ENCODE measurements at regions not wholly inside any gene's neighbourhood (a gene's known extent, or its start where the extent isn't known, plus 50 kb on each side); places are given as distances from the start of the nearest gene placed in this dataset.

DNA sequence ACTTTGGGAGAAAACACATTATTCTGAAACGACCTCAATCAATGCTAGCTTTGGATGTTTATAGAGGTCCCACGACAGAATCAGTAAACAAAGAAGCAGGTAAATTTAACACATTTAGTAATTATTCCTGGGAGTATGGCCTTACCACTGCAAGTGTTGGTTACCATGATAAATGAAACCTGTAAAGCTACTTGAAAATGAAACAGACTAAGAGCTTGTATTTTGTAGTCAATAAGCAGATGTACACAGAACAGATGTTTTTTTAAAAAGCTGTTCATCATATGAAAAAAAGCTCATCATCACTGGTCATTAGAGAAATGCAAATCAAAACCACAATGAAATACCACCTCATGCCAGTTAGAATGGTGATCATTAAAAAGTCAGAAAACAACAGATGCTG, 295.3 kb upstream of the XYLT1 start:
- TF ChIP-seq, protein P1, sequence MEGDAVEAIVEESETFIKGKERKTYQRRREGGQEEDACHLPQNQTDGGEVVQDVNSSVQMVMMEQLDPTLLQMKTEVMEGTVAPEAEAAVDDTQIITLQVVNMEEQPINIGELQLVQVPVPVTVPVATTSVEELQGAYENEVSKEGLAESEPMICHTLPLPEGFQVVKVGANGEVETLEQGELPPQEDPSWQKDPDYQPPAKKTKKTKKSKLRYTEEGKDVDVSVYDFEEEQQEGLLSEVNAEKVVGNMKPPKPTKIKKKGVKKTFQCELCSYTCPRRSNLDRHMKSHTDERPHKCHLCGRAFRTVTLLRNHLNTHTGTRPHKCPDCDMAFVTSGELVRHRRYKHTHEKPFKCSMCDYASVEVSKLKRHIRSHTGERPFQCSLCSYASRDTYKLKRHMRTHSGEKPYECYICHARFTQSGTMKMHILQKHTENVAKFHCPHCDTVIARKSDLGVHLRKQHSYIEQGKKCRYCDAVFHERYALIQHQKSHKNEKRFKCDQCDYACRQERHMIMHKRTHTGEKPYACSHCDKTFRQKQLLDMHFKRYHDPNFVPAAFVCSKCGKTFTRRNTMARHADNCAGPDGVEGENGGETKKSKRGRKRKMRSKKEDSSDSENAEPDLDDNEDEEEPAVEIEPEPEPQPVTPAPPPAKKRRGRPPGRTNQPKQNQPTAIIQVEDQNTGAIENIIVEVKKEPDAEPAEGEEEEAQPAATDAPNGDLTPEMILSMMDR (IDR thresholded peaks at IDR 0.05 in 8 of 11, conservative IDR thresholded peaks at IDR 0.05 in 3 of 11), result no peak
- no peak for TF ChIP-seq POLR2A (IDR thresholded peaks at IDR 0.05)
